ENCODE measurements at regions not wholly inside any gene's neighbourhood (a gene's known extent, or its start where the extent isn't known, plus 50 kb on each side); places are given as distances from the start of the nearest gene placed in this dataset.
A peak's percentile ranks its signal among the peaks of the same experiment; 100 is the strongest.

DNA sequence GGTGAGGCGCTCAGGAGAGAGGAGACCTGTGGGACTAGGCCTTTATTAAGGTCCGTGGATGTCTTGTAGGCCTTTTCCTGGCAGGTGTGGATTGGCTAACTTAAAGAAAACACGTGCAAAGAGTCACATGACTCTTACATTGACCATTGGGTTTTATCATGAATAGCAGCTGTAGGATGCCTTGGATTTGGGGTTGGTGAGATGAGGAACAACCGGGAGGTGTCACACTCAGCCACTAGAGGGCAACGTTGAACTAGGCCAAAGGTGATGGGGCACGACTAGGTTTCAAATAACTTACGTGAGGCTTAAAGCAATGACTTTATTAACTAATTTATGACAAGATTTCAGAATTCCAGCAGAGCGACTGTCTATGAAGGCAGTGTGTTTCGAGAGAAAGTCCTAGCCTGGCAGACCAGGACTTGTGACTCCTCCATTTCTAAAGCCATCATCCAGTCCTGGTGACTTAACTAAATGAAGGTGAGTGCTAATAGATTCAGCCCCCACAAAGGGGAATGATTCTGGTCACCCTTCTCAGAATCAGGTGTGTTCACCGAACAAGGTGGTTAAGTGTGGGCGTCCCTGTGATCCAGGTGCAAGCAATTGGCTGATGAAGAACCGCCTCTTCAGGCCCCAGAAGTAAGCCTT is 345.6 kb downstream of the MCTP2 start:
- TF ChIP-seq POLR2A (IDR thresholded peaks at IDR 0.05): no peak
- TF ChIP-seq, protein P1, sequence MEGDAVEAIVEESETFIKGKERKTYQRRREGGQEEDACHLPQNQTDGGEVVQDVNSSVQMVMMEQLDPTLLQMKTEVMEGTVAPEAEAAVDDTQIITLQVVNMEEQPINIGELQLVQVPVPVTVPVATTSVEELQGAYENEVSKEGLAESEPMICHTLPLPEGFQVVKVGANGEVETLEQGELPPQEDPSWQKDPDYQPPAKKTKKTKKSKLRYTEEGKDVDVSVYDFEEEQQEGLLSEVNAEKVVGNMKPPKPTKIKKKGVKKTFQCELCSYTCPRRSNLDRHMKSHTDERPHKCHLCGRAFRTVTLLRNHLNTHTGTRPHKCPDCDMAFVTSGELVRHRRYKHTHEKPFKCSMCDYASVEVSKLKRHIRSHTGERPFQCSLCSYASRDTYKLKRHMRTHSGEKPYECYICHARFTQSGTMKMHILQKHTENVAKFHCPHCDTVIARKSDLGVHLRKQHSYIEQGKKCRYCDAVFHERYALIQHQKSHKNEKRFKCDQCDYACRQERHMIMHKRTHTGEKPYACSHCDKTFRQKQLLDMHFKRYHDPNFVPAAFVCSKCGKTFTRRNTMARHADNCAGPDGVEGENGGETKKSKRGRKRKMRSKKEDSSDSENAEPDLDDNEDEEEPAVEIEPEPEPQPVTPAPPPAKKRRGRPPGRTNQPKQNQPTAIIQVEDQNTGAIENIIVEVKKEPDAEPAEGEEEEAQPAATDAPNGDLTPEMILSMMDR (IDR thresholded peaks at IDR 0.05): peak in 6 of 7 experiments; percentile 40 to 58 (median 48)
- DNase-seq (peak; percentile 19 to 40 (median 36)), ATAC-seq (no peak)
- Histone ChIP-seq H3K4me1 (no peaks in the 10 kb centered on the region), H3K27ac (no peak overlapping the region), H3K27me3 (no peaks in the 10 kb centered on the region), H3K4me3 (no peak overlapping the region), H3K36me3 (replicated peaks in 1 of 2; ENCODE audit: insufficient read depth in 1 of 2, low read depth in 2 of 2) (no peaks in the 10 kb centered on the region), H3K9me3 (no peaks in the 10 kb centered on the region)
- 50 to 56% methylated on average over 12 of the region's 12 CpGs for WGBS, 2 donors
- intact Hi-C loops (cut with DNase I): no loop called here

DNA sequence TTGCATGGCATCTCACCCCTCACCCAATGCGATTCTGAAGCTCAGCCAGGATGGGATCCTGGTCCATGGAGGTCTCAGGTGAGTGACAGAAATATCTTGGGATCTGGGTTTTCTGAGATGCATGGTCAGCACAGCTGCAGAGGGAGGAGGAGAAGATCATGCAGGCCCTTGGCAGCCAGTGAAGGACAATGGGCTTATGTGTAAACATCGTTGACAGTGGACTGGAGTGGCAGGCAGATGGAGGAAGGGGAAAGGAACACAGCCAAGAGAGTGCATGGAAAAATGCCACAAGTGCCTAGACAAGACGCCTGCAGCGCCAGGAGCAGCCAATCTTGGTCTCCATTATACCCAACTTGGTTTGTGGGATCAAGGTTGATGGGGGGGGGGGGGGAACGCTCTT is 347.9 kb downstream of the MCTP2 start:
- no peak for ATAC-seq
- no peaks in the 10 kb centered on the region for H3K27me3 ChIP-seq
- H3K27ac ChIP-seq: no peak overlapping the region
- H3K4me1 ChIP-seq: no peaks in the 10 kb centered on the region
- 57 to 62% methylated on average over 5 of the region's 5 CpGs for WGBS, 2 donors
- intact Hi-C loops (cut with DNase I): no loop called here
- TF ChIP-seq, protein P1 (IDR thresholded peaks at IDR 0.05): no peak
- TF ChIP-seq POLR2A (IDR thresholded peaks at IDR 0.05): no peak
- H3K36me3 ChIP-seq (replicated peaks in 1 of 2; ENCODE audit: insufficient read depth in 1 of 2, low read depth in 2 of 2): no peaks in the 10 kb centered on the region
- no peaks in the 10 kb centered on the region for H3K9me3 ChIP-seq
- no peak overlapping the region for H3K4me3 ChIP-seq
- no peak for DNase-seq

DNA sequence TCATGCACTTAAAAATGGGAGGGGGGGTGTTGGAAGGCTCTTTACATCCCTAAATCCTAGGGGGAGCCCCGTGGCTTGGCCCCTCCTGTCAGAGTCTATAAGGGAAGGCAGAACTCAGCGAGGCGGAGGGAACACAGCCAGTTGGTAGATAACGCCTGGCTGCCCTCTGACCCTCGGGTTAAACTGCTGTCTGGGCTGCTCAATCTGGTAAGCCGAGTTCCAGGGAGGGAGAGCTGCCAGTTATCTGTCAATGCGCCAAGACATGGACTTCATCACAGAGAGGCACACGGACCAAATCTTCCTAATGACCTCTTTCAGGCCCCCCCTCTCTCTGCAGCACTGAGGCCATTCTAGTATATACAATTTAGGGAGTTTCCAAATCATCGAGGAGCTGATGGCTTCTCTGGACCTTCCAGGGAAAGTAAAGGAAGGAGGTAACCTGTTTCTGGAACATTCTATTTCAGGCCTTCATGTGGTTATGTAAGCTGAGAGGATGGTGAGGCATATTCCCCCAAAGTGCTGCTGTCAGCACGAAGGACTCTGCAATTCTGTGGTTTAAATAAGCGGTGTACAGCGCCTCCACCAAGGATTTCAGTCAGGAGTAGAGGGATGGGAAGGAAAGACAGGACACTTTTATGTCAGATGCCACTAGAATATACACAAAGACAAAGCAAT is 349.0 kb downstream of the MCTP2 start:
- 38 to 42% methylated on average over 12 of the region's 12 CpGs for WGBS, 2 donors
- Histone ChIP-seq H3K27me3 (no peaks in the 10 kb centered on the region), H3K36me3 (replicated peaks in 1 of 2; ENCODE audit: insufficient read depth in 1 of 2, low read depth in 2 of 2) (no peaks in the 10 kb centered on the region), H3K4me1 (no peaks in the 10 kb centered on the region), H3K27ac (no peak overlapping the region), H3K4me3 (no peak overlapping the region), H3K9me3 (no peaks in the 10 kb centered on the region)
- intact Hi-C loops (cut with DNase I): no loop called here
- TF ChIP-seq, protein P1 (IDR thresholded peaks at IDR 0.05): no peak
- TF ChIP-seq POLR2A (IDR thresholded peaks at IDR 0.05): no peak
- ATAC-seq (no peak), DNase-seq (no peak)

DNA sequence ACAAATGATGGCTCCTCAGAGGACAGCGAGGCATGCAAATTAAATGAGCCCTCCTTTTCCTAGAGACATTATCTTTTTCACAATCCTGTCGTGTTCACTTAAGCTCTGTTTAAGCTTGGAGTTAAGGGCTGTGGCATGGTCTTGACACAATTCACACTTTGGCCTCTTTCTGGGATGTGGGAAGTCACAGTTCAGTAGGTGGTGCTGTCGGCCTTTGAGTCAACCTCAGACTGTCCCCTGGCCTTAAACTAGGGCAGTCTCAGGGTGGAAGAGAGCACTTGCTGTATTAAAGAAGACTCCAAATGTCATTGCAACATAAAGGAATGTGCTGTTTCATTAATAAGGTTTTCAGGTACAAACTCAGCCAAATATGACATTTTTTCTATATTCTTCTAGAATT is 351.0 kb downstream of the MCTP2 start:
- no peaks in the 10 kb centered on the region for H3K4me1 ChIP-seq
- TF ChIP-seq, protein P1 (IDR thresholded peaks at IDR 0.05): peak in 1 of 7 experiments; percentile 15
- TF ChIP-seq POLR2A (IDR thresholded peaks at IDR 0.05): no peak
- H3K9me3 ChIP-seq: no peaks in the 10 kb centered on the region
- H3K36me3 ChIP-seq (replicated peaks in 1 of 2; ENCODE audit: insufficient read depth in 1 of 2, low read depth in 2 of 2): no peaks in the 10 kb centered on the region
- 42 to 58% methylated on average over 3 of the region's 3 CpGs for WGBS, 2 donors
- no peak for DNase-seq
- intact Hi-C loops (cut with DNase I): no loop called here
- H3K4me3 ChIP-seq: no peak overlapping the region
- no peak for ATAC-seq
- no peaks in the 10 kb centered on the region for H3K27me3 ChIP-seq
- no peak overlapping the region for H3K27ac ChIP-seq

DNA sequence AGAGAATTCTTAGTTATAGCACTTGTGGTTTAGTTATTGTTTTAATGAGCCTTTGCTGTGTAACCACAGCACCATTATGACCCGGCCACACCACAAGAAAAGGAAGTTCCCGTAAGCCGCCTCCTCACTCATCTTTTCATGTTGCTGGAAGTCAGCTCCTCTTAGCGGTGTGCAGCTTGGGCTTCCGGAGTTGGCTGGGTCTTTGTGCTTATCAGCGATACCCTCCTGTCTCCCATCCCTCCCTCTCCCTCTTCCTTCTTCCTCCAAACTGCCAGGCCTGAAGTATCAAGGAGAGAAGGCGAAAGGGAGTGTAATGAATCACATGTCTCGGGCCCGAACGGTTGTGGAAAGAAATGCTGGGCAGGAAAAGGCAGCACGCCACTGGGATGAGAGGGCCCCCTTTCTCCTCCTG is 353.5 kb downstream of the MCTP2 start:
- TF ChIP-seq, protein P1 (IDR thresholded peaks at IDR 0.05): no peak
- no peak for TF ChIP-seq POLR2A (IDR thresholded peaks at IDR 0.05)
- DNase-seq (no peak), ATAC-seq (no peak)
- Histone ChIP-seq H3K4me1 (no peaks in the 10 kb centered on the region), H3K4me3 (no peak overlapping the region), H3K9me3 (no peaks in the 10 kb centered on the region), H3K27ac (no peak overlapping the region), H3K27me3 (no peaks in the 10 kb centered on the region), H3K36me3 (replicated peaks in 1 of 2; ENCODE audit: insufficient read depth in 1 of 2, low read depth in 2 of 2) (no peaks in the 10 kb centered on the region)
- 55 to 72% methylated on average over 11 of the region's 11 CpGs for WGBS, 2 donors
- intact Hi-C loops (cut with DNase I): no loop called here

Measured in body of pancreas (tissue), 4 donors.